ENCODE measurements at regions not wholly inside any gene's neighbourhood (a gene's known extent, or its start where the extent isn't known, plus 50 kb on each side); places are given as distances from the start of the nearest gene placed in this dataset.

GRCh38 chr10:35754519-35754918, 112.4 kb upstream of the FZD8 start:
- H3K4me3 Mint-ChIP-seq: no peak overlapping the region
- no peaks in the 10 kb centered on the region for H3K27me3 ChIP-seq (ENCODE audit: control insufficient read depth, insufficient read depth, low read length)
- H3K27me3 Mint-ChIP-seq (ENCODE audit: low read depth in 2 of 2): no peaks in the 10 kb centered on the region
- no peaks in the 10 kb centered on the region for H3K36me3 ChIP-seq (ENCODE audit: control insufficient read depth, insufficient read depth, low read length)
- no peak overlapping the region for H3K27ac Mint-ChIP-seq
- no peaks in the 10 kb centered on the region for H3K9me3 ChIP-seq (ENCODE audit: control insufficient read depth, insufficient read depth, low read length)
- H3K9me3 Mint-ChIP-seq: peaks cover 2 to 6% of the 10 kb centered on the region in 2 donors
- no peaks in the 10 kb centered on the region for H3K4me1 ChIP-seq (ENCODE audit: control insufficient read depth, insufficient read depth, low read length)
- WGBS (ENCODE audit: insufficient coverage): 95% methylated on average over 5 of the region's 5 CpGs
- TF ChIP-seq CTCF (IDR thresholded peaks at IDR 0.05): no peak
- no peak overlapping the region for H3K27ac ChIP-seq (ENCODE audit: low read length)
- no peaks in the 10 kb centered on the region for H3K4me1 Mint-ChIP-seq
- DNase-seq: no peak
- H3K36me3 Mint-ChIP-seq: no peaks in the 10 kb centered on the region
- H3K4me3 ChIP-seq (ENCODE audit: low read length): no peak overlapping the region
- ATAC-seq: no peak
- intact Hi-C loops (cut with micrococcal nuclease): no loop called here

- DNase-seq (no peak), ATAC-seq (no peak)
- Histone ChIP-seq H3K27ac (ENCODE audit: low read length) (no peak overlapping the region), H3K9me3 (ENCODE audit: control insufficient read depth, insufficient read depth, low read length) (no peaks in the 10 kb centered on the region), H3K4me3 (ENCODE audit: low read length) (no peak overlapping the region), H3K36me3 (ENCODE audit: control insufficient read depth, insufficient read depth, low read length) (no peaks in the 10 kb centered on the region), H3K4me1 (ENCODE audit: control insufficient read depth, insufficient read depth, low read length) (no peaks in the 10 kb centered on the region), H3K27me3 (ENCODE audit: control insufficient read depth, insufficient read depth, low read length) (no peaks in the 10 kb centered on the region)
- H3K4me1 Mint-ChIP-seq: no peaks in the 10 kb centered on the region
- no peak for TF ChIP-seq CTCF (IDR thresholded peaks at IDR 0.05)
- H3K9me3 Mint-ChIP-seq: no peaks in the 10 kb centered on the region
- no peaks in the 10 kb centered on the region for H3K36me3 Mint-ChIP-seq
- H3K27me3 Mint-ChIP-seq (ENCODE audit: low read depth in 2 of 2): no peaks in the 10 kb centered on the region
- WGBS (ENCODE audit: insufficient coverage): 83% methylated on average over 9 of the region's 11 CpGs
- intact Hi-C loops (cut with micrococcal nuclease): no loop called here
- no peak overlapping the region for H3K27ac Mint-ChIP-seq
- no peak overlapping the region for H3K4me3 Mint-ChIP-seq
Measured at GRCh38 chr10:35752469-35753461, 110.7 kb upstream of the FZD8 start.

GRCh38 chr10:35751347-35751746, 109.3 kb upstream of the FZD8 start:
- H3K27ac ChIP-seq (ENCODE audit: low read length): no peak overlapping the region
- ATAC-seq (no peak), DNase-seq (no peak)
- H3K36me3 Mint-ChIP-seq: no peaks in the 10 kb centered on the region
- H3K4me3 Mint-ChIP-seq: no peak overlapping the region
- H3K27ac Mint-ChIP-seq: no peak overlapping the region
- no peaks in the 10 kb centered on the region for H3K4me1 ChIP-seq (ENCODE audit: control insufficient read depth, insufficient read depth, low read length)
- intact Hi-C loops (cut with micrococcal nuclease): no loop called here
- H3K27me3 Mint-ChIP-seq (ENCODE audit: low read depth in 2 of 2): no peaks in the 10 kb centered on the region
- H3K36me3 ChIP-seq (ENCODE audit: control insufficient read depth, insufficient read depth, low read length): no peaks in the 10 kb centered on the region
- H3K27me3 ChIP-seq (ENCODE audit: control insufficient read depth, insufficient read depth, low read length): no peaks in the 10 kb centered on the region
- no peaks in the 10 kb centered on the region for H3K4me1 Mint-ChIP-seq
- no peaks in the 10 kb centered on the region for H3K9me3 ChIP-seq (ENCODE audit: control insufficient read depth, insufficient read depth, low read length)
- peaks cover 0 to 2% of the 10 kb centered on the region in 2 donors for H3K9me3 Mint-ChIP-seq
- H3K4me3 ChIP-seq (ENCODE audit: low read length): no peak overlapping the region
- WGBS (ENCODE audit: insufficient coverage): 84% methylated on average over 2 of the region's 2 CpGs
- no peak for TF ChIP-seq CTCF (IDR thresholded peaks at IDR 0.05)

All from natural killer cell (primary cell).